ENCODE measurements at regions not wholly inside any gene's neighbourhood (a gene's known extent, or its start where the extent isn't known, plus 50 kb on each side); places are given as distances from the start of the nearest gene placed in this dataset.

DNA sequence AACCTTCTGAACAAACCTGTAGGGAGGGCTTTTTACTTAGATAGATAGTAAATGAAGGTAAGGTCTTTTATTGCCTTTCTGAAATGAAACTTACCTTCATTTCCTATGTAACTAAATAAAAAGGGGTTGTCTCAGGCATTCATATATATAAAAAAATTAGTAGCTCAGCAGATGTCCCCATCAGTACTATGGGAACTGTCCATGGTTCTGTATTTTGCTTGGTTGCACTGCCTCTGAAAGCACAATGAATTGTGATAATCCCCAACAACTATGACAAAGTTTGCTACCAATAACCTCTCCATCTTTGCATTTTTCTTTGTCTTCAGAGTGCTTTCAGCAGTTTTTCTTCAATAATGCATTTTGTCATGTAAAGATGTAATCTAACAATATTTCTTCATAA is 222.4 kb downstream of the SLIT2 start:
- Histone ChIP-seq H3K36me3 (ENCODE audit: insufficient read depth, low read length) (no peaks in the 10 kb centered on the region), H3K9ac (ENCODE audit: low read length) (no peak overlapping the region)

GRCh38 chr4:20478412-20478811 is 221.8 kb upstream of the PACRGL start:
- H4K20me1 ChIP-seq (ENCODE audit: insufficient read depth, low read depth, low read length): no peaks in the 10 kb centered on the region
- H3K79me2 ChIP-seq (ENCODE audit: low read length): no peaks in the 10 kb centered on the region
- H3K27me3 ChIP-seq (ENCODE audit: low read length): no peaks in the 10 kb centered on the region
- no peak overlapping the region for H3K9ac ChIP-seq (ENCODE audit: low read length)
- no peak overlapping the region for H3K27ac ChIP-seq (ENCODE audit: low read length)
- H3K36me3 ChIP-seq (ENCODE audit: insufficient read depth, low read length): no peaks in the 10 kb centered on the region
- no peaks in the 10 kb centered on the region for H3K4me1 ChIP-seq (ENCODE audit: low read length)
- H3K9me3 ChIP-seq (ENCODE audit: low read length): no peaks in the 10 kb centered on the region
- H2AFZ ChIP-seq (ENCODE audit: low read length): no peak overlapping the region
- H3K9me2 ChIP-seq (replicated peaks; ENCODE audit: insufficient read depth, low read length): no peaks in the 10 kb centered on the region
- H3K4me3 ChIP-seq (ENCODE audit: low read length): no peak overlapping the region
- no peak overlapping the region for H3K4me2 ChIP-seq (ENCODE audit: low read depth, low read length, poor library complexity, severe bottlenecking)
- DNase-seq: no peak

More for the DNA sequence above, 222.4 kb downstream of the SLIT2 start:
- Histone ChIP-seq H4K20me1 (ENCODE audit: insufficient read depth, low read depth, low read length) (no peaks in the 10 kb centered on the region), H3K79me2 (ENCODE audit: low read length) (no peaks in the 10 kb centered on the region), H3K9me2 (replicated peaks; ENCODE audit: insufficient read depth, low read length) (no peaks in the 10 kb centered on the region), H3K27me3 (ENCODE audit: low read length) (no peaks in the 10 kb centered on the region), H3K27ac (ENCODE audit: low read length) (no peak overlapping the region), H3K4me1 (ENCODE audit: low read length) (no peaks in the 10 kb centered on the region), H3K4me2 (ENCODE audit: low read depth, low read length, poor library complexity, severe bottlenecking) (no peak overlapping the region), H2AFZ (ENCODE audit: low read length) (no peak overlapping the region), H3K4me3 (ENCODE audit: low read length) (no peak overlapping the region), H3K9me3 (ENCODE audit: low read length) (no peaks in the 10 kb centered on the region)
- no peak for DNase-seq

DNA sequence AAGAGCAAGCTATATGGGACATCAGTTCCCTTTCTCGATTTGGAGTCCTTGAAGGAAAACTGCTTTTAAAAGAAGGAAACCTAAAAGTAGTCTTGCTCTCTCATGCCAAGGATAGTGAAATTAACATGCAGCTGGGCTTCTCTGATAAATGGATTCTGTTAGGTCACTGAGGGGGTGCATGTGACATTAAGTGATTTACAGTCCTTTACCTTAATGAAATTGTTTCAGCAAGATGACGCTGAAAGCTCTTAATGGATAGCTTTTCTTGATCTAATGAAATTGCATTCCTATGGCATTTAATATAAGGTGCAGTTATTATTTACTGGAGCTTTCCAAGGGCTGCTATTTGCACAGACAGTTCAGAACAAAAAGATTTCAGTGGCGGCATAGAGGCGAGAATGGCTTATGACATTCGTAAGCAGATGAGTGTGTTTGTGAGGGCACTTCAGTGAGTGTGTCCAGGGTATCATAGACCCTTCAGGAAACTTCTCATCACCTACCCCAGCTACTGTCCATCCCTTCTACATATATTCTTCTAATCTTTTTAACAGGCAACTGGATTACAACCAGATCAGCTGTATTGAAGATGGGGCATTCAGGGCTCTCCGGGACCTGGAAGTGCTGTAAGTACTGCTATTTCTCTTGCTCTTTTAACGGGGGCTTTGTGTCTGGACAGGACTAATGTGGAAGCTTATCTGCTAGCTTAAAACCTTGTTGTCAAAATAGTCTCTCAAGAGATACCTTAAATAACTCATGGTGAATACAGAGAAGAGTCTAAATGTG is 219.9 kb upstream of the PACRGL start:
- H3K4me1 ChIP-seq (ENCODE audit: low read length): no peaks in the 10 kb centered on the region
- H3K9me2 ChIP-seq (replicated peaks; ENCODE audit: insufficient read depth, low read length): no peaks in the 10 kb centered on the region
- no peak overlapping the region for H3K9ac ChIP-seq (ENCODE audit: low read length)
- H3K36me3 ChIP-seq (ENCODE audit: insufficient read depth, low read length): no peaks in the 10 kb centered on the region
- H3K79me2 ChIP-seq (ENCODE audit: low read length): no peaks in the 10 kb centered on the region
- H3K27ac ChIP-seq (ENCODE audit: low read length): no peak overlapping the region
- H3K4me3 ChIP-seq (ENCODE audit: low read length): no peak overlapping the region
- no peaks in the 10 kb centered on the region for H3K9me3 ChIP-seq (ENCODE audit: low read length)
- H2AFZ ChIP-seq (ENCODE audit: low read length): no peak overlapping the region
- DNase-seq: no peak
- H3K4me2 ChIP-seq (ENCODE audit: low read depth, low read length, poor library complexity, severe bottlenecking): no peak overlapping the region
- H3K27me3 ChIP-seq (ENCODE audit: low read length): no peaks in the 10 kb centered on the region
- no peaks in the 10 kb centered on the region for H4K20me1 ChIP-seq (ENCODE audit: insufficient read depth, low read depth, low read length)

DNA sequence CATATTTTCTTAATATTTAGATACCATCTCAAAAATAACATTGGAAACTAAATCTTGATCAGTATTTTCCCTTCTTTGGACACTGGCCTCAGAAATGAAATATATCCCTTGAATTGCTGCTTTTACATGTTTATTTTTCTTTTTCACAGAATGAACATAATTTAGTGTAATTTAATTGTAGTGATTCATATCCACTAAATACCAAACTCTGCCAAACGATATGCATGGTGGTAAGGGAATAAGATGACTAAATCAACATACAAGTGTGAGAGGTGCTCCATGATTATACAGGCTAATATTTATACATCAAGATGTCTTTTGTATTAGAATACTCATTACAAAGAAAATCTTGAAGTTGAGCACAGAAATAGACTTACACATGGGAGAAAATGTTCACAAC is 216.8 kb upstream of the PACRGL start:
- Histone ChIP-seq H3K79me2 (ENCODE audit: low read length) (no peaks in the 10 kb centered on the region), H3K27ac (ENCODE audit: low read length) (no peak overlapping the region)

DNA sequence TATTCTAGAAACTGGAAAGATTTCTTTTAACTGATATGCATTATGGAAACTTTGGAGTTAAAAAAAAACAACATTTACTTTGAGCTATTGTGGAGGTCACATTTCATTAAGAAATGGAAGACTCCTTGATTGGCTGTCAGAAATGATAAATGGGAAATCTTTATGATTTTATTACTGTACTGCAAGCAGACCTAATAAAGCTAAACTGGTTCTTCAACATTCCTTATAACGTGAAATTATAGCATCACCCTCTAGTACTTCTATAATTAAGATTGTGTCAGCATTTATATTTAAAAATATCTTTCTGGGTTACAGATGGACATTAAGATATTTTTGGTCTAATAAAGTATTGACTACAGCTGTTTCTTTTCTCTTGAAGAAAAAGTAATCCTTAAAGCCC is 213.8 kb upstream of the PACRGL start:
- Histone ChIP-seq H3K4me2 (ENCODE audit: low read depth, low read length, poor library complexity, severe bottlenecking) (no peak overlapping the region), H3K27ac (ENCODE audit: low read length) (no peak overlapping the region), H3K79me2 (ENCODE audit: low read length) (no peaks in the 10 kb centered on the region), H3K9ac (ENCODE audit: low read length) (no peak overlapping the region), H4K20me1 (ENCODE audit: insufficient read depth, low read depth, low read length) (no peaks in the 10 kb centered on the region), H2AFZ (ENCODE audit: low read length) (no peak overlapping the region), H3K4me1 (ENCODE audit: low read length) (no peaks in the 10 kb centered on the region), H3K9me2 (replicated peaks; ENCODE audit: insufficient read depth, low read length) (no peaks in the 10 kb centered on the region), H3K4me3 (ENCODE audit: low read length) (no peak overlapping the region), H3K27me3 (ENCODE audit: low read length) (no peaks in the 10 kb centered on the region), H3K9me3 (ENCODE audit: low read length) (no peaks in the 10 kb centered on the region), H3K36me3 (ENCODE audit: insufficient read depth, low read length) (no peaks in the 10 kb centered on the region)
- no peak for DNase-seq

More for the DNA sequence above, 216.8 kb upstream of the PACRGL start:
- H3K9ac ChIP-seq (ENCODE audit: low read length): no peak overlapping the region
- no peak overlapping the region for H3K4me3 ChIP-seq (ENCODE audit: low read length)
- no peak overlapping the region for H3K4me2 ChIP-seq (ENCODE audit: low read depth, low read length, poor library complexity, severe bottlenecking)
- no peaks in the 10 kb centered on the region for H3K4me1 ChIP-seq (ENCODE audit: low read length)
- H2AFZ ChIP-seq (ENCODE audit: low read length): no peak overlapping the region
- H3K9me3 ChIP-seq (ENCODE audit: low read length): no peaks in the 10 kb centered on the region
- DNase-seq: no peak
- H3K9me2 ChIP-seq (replicated peaks; ENCODE audit: insufficient read depth, low read length): no peaks in the 10 kb centered on the region
- H3K27me3 ChIP-seq (ENCODE audit: low read length): no peaks in the 10 kb centered on the region
- H4K20me1 ChIP-seq (ENCODE audit: insufficient read depth, low read depth, low read length): no peaks in the 10 kb centered on the region
- H3K36me3 ChIP-seq (ENCODE audit: insufficient read depth, low read length): no peaks in the 10 kb centered on the region

- Histone ChIP-seq H3K36me3 (ENCODE audit: insufficient read depth, low read length) (no peaks in the 10 kb centered on the region), H3K27me3 (ENCODE audit: low read length) (no peaks in the 10 kb centered on the region), H3K9me3 (ENCODE audit: low read length) (no peaks in the 10 kb centered on the region), H3K4me3 (ENCODE audit: low read length) (no peak overlapping the region), H3K79me2 (ENCODE audit: low read length) (no peaks in the 10 kb centered on the region), H3K9me2 (replicated peaks; ENCODE audit: insufficient read depth, low read length) (no peaks in the 10 kb centered on the region), H2AFZ (ENCODE audit: low read length) (no peak overlapping the region), H4K20me1 (ENCODE audit: insufficient read depth, low read depth, low read length) (no peaks in the 10 kb centered on the region), H3K4me2 (ENCODE audit: low read depth, low read length, poor library complexity, severe bottlenecking) (no peak overlapping the region), H3K4me1 (ENCODE audit: low read length) (no peaks in the 10 kb centered on the region), H3K9ac (ENCODE audit: low read length) (no peak overlapping the region), H3K27ac (ENCODE audit: low read length) (no peak overlapping the region)
- no peak for DNase-seq
These were observed 212.8 kb upstream of the PACRGL start for GRCh38 chr4:20487446-20487845.

GRCh38 chr4:20487852-20488251 is 212.4 kb upstream of the PACRGL start:
- no peaks in the 10 kb centered on the region for H3K9me3 ChIP-seq (ENCODE audit: low read length)
- no peak for DNase-seq
- H3K4me1 ChIP-seq (ENCODE audit: low read length): no peaks in the 10 kb centered on the region
- no peaks in the 10 kb centered on the region for H3K79me2 ChIP-seq (ENCODE audit: low read length)
- no peak overlapping the region for H3K4me3 ChIP-seq (ENCODE audit: low read length)
- H4K20me1 ChIP-seq (ENCODE audit: insufficient read depth, low read depth, low read length): no peaks in the 10 kb centered on the region
- no peak overlapping the region for H3K4me2 ChIP-seq (ENCODE audit: low read depth, low read length, poor library complexity, severe bottlenecking)
- no peaks in the 10 kb centered on the region for H3K36me3 ChIP-seq (ENCODE audit: insufficient read depth, low read length)
- no peaks in the 10 kb centered on the region for H3K27me3 ChIP-seq (ENCODE audit: low read length)
- no peaks in the 10 kb centered on the region for H3K9me2 ChIP-seq (replicated peaks; ENCODE audit: insufficient read depth, low read length)
- no peak overlapping the region for H3K9ac ChIP-seq (ENCODE audit: low read length)
- no peak overlapping the region for H3K27ac ChIP-seq (ENCODE audit: low read length)
- H2AFZ ChIP-seq (ENCODE audit: low read length): no peak overlapping the region

GRCh38 chr4:20490734-20491133 is 209.5 kb upstream of the PACRGL start:
- Histone ChIP-seq H3K4me3 (ENCODE audit: low read length) (no peak overlapping the region), H3K27ac (ENCODE audit: low read length) (no peak overlapping the region)

More at GRCh38 chr4:20490734-20491133, 209.5 kb upstream of the PACRGL start:
- Histone ChIP-seq H3K9ac (ENCODE audit: low read length) (no peak overlapping the region), H2AFZ (ENCODE audit: low read length) (no peak overlapping the region), H4K20me1 (ENCODE audit: insufficient read depth, low read depth, low read length) (no peaks in the 10 kb centered on the region), H3K4me1 (ENCODE audit: low read length) (no peaks in the 10 kb centered on the region), H3K79me2 (ENCODE audit: low read length) (no peaks in the 10 kb centered on the region), H3K36me3 (ENCODE audit: insufficient read depth, low read length) (no peaks in the 10 kb centered on the region), H3K9me3 (ENCODE audit: low read length) (no peaks in the 10 kb centered on the region), H3K4me2 (ENCODE audit: low read depth, low read length, poor library complexity, severe bottlenecking) (no peak overlapping the region), H3K27me3 (ENCODE audit: low read length) (0 out of 2 replicates have a peak, but pooled peaks cover 4% of the 10 kb centered on the region), H3K9me2 (replicated peaks; ENCODE audit: insufficient read depth, low read length) (no peaks in the 10 kb centered on the region)
- DNase-seq: no peak
